ENCODE measurements at regions not wholly inside any gene's neighbourhood (a gene's known extent, or its start where the extent isn't known, plus 50 kb on each side); places are given as distances from the start of the nearest gene placed in this dataset.

GRCh38 chr12:47422611-47423010 lies 283.2 kb downstream of the RPAP3 start:
- Mint-ChIP-seq H3K36me3 (ENCODE audit: low read depth) (no peaks in the 10 kb centered on the region), H3K4me1 (ENCODE audit: low read depth) (no peaks in the 10 kb centered on the region), H3K9me3 (peaks cover 11% of the 10 kb centered on the region), H3K4me3 (no peak overlapping the region), H3K27me3 (no peaks in the 10 kb centered on the region), H3K27ac (no peak overlapping the region)
- intact Hi-C loops (cut with micrococcal nuclease) = no loop called here

GRCh38 chr12:47419497-47419896 lies 286.3 kb downstream of the RPAP3 start:
- no peaks in the 10 kb centered on the region for H3K36me3 Mint-ChIP-seq (ENCODE audit: low read depth)
- no peaks in the 10 kb centered on the region for H3K27me3 Mint-ChIP-seq
- no peak overlapping the region for H3K4me3 Mint-ChIP-seq
- intact Hi-C loops (cut with micrococcal nuclease) = no loop called here
- H3K4me1 Mint-ChIP-seq (ENCODE audit: low read depth) = no peaks in the 10 kb centered on the region
- no peak overlapping the region for H3K27ac Mint-ChIP-seq
- H3K9me3 Mint-ChIP-seq = no peaks in the 10 kb centered on the region

GRCh38 chr12:47417955-47418354 lies 287.9 kb downstream of the RPAP3 start:
- Mint-ChIP-seq H3K36me3 (ENCODE audit: low read depth) (no peaks in the 10 kb centered on the region), H3K9me3 (no peaks in the 10 kb centered on the region), H3K4me3 (no peak overlapping the region), H3K27me3 (no peaks in the 10 kb centered on the region), H3K4me1 (ENCODE audit: low read depth) (no peaks in the 10 kb centered on the region), H3K27ac (no peak overlapping the region)
- intact Hi-C loops (cut with micrococcal nuclease) = no loop called here

- no peak overlapping the region for H3K4me3 Mint-ChIP-seq
- intact Hi-C loops (cut with micrococcal nuclease) = no loop called here
- no peaks in the 10 kb centered on the region for H3K36me3 Mint-ChIP-seq (ENCODE audit: low read depth)
- no peaks in the 10 kb centered on the region for H3K4me1 Mint-ChIP-seq (ENCODE audit: low read depth)
- no peaks in the 10 kb centered on the region for H3K27me3 Mint-ChIP-seq
- H3K27ac Mint-ChIP-seq = no peak overlapping the region
- H3K9me3 Mint-ChIP-seq = no peaks in the 10 kb centered on the region
Observed at GRCh38 chr12:47417121-47417520, 288.7 kb downstream of the RPAP3 start.

GRCh38 chr12:47415054-47415453 lies 290.8 kb downstream of the RPAP3 start:
- Mint-ChIP-seq H3K9me3 (no peaks in the 10 kb centered on the region), H3K36me3 (ENCODE audit: low read depth) (no peaks in the 10 kb centered on the region), H3K27ac (no peak overlapping the region), H3K4me1 (ENCODE audit: low read depth) (no peaks in the 10 kb centered on the region), H3K27me3 (no peaks in the 10 kb centered on the region), H3K4me3 (no peak overlapping the region)
- intact Hi-C loops (cut with micrococcal nuclease) = no loop called here

- intact Hi-C loops (cut with micrococcal nuclease) = no loop called here
- H3K27ac Mint-ChIP-seq = no peak overlapping the region
- no peaks in the 10 kb centered on the region for H3K27me3 Mint-ChIP-seq
- no peaks in the 10 kb centered on the region for H3K9me3 Mint-ChIP-seq
- no peaks in the 10 kb centered on the region for H3K36me3 Mint-ChIP-seq (ENCODE audit: low read depth)
- H3K4me1 Mint-ChIP-seq (ENCODE audit: low read depth) = no peaks in the 10 kb centered on the region
- H3K4me3 Mint-ChIP-seq = no peak overlapping the region
Observed at GRCh38 chr12:47414511-47414910, 291.3 kb downstream of the RPAP3 start.

GRCh38 chr12:47413806-47414205 lies 292.0 kb downstream of the RPAP3 start:
- H3K4me3 Mint-ChIP-seq = no peak overlapping the region
- peaks cover 1% of the 10 kb centered on the region for H3K27me3 Mint-ChIP-seq
- H3K36me3 Mint-ChIP-seq (ENCODE audit: low read depth) = no peaks in the 10 kb centered on the region
- no peaks in the 10 kb centered on the region for H3K9me3 Mint-ChIP-seq
- no peaks in the 10 kb centered on the region for H3K4me1 Mint-ChIP-seq (ENCODE audit: low read depth)
- intact Hi-C loops (cut with micrococcal nuclease) = no loop called here
- H3K27ac Mint-ChIP-seq = no peak overlapping the region

GRCh38 chr12:47412601-47413236 lies 293.1 kb downstream of the RPAP3 start:
- Mint-ChIP-seq H3K27me3 (peaks cover 1% of the 10 kb centered on the region), H3K36me3 (ENCODE audit: low read depth) (no peaks in the 10 kb centered on the region), H3K9me3 (no peaks in the 10 kb centered on the region), H3K4me1 (ENCODE audit: low read depth) (no peaks in the 10 kb centered on the region), H3K4me3 (no peak overlapping the region), H3K27ac (no peak overlapping the region)
- intact Hi-C loops (cut with micrococcal nuclease) = no loop called here

GRCh38 chr12:47411966-47412365 lies 293.9 kb downstream of the RPAP3 start:
- intact Hi-C loops (cut with micrococcal nuclease) = no loop called here
- Mint-ChIP-seq H3K9me3 (no peaks in the 10 kb centered on the region), H3K4me3 (no peak overlapping the region), H3K36me3 (ENCODE audit: low read depth) (no peaks in the 10 kb centered on the region), H3K27me3 (peaks cover 1% of the 10 kb centered on the region), H3K27ac (no peak overlapping the region), H3K4me1 (ENCODE audit: low read depth) (no peaks in the 10 kb centered on the region)

GRCh38 chr12:47410862-47411261 lies 295.0 kb downstream of the RPAP3 start:
- Mint-ChIP-seq H3K4me1 (ENCODE audit: low read depth) (no peaks in the 10 kb centered on the region), H3K9me3 (no peaks in the 10 kb centered on the region), H3K4me3 (no peak overlapping the region), H3K27me3 (peaks cover 1% of the 10 kb centered on the region), H3K36me3 (ENCODE audit: low read depth) (no peaks in the 10 kb centered on the region), H3K27ac (no peak overlapping the region)
- intact Hi-C loops (cut with micrococcal nuclease) = no loop called here

- Mint-ChIP-seq H3K9me3 (no peaks in the 10 kb centered on the region), H3K27me3 (peaks cover 1% of the 10 kb centered on the region), H3K27ac (no peak overlapping the region), H3K4me1 (ENCODE audit: low read depth) (no peaks in the 10 kb centered on the region), H3K36me3 (ENCODE audit: low read depth) (no peaks in the 10 kb centered on the region), H3K4me3 (no peak overlapping the region)
- intact Hi-C loops (cut with micrococcal nuclease) = no loop called here
Observed at GRCh38 chr12:47410383-47410782, 295.4 kb downstream of the RPAP3 start.

GRCh38 chr12:47409310-47409987 lies 296.4 kb downstream of the RPAP3 start:
- H3K27me3 Mint-ChIP-seq = peaks cover 1% of the 10 kb centered on the region
- H3K36me3 Mint-ChIP-seq (ENCODE audit: low read depth) = no peaks in the 10 kb centered on the region
- H3K4me3 Mint-ChIP-seq = no peak overlapping the region
- intact Hi-C loops (cut with micrococcal nuclease) = no loop called here
- no peak overlapping the region for H3K27ac Mint-ChIP-seq
- no peaks in the 10 kb centered on the region for H3K9me3 Mint-ChIP-seq
- H3K4me1 Mint-ChIP-seq (ENCODE audit: low read depth) = no peaks in the 10 kb centered on the region

- Mint-ChIP-seq H3K4me3 (no peak overlapping the region), H3K27ac (no peak overlapping the region), H3K36me3 (ENCODE audit: low read depth) (no peaks in the 10 kb centered on the region), H3K4me1 (ENCODE audit: low read depth) (peaks cover 7% of the 10 kb centered on the region), H3K27me3 (peaks cover 1% of the 10 kb centered on the region), H3K9me3 (peaks cover 7% of the 10 kb centered on the region)
- intact Hi-C loops (cut with micrococcal nuclease) = no loop called here
Observed at GRCh38 chr12:47408171-47408871, 297.5 kb downstream of the RPAP3 start.

- H3K4me3 Mint-ChIP-seq = no peak overlapping the region
- no peak overlapping the region for H3K27ac Mint-ChIP-seq
- H3K9me3 Mint-ChIP-seq = peaks cover 15% of the 10 kb centered on the region
- peaks cover 14% of the 10 kb centered on the region for H3K4me1 Mint-ChIP-seq (ENCODE audit: low read depth)
- intact Hi-C loops (cut with micrococcal nuclease) = no loop called here
- peaks cover 1% of the 10 kb centered on the region for H3K27me3 Mint-ChIP-seq
- no peaks in the 10 kb centered on the region for H3K36me3 Mint-ChIP-seq (ENCODE audit: low read depth)
Observed at GRCh38 chr12:47407463-47408129, 298.2 kb downstream of the RPAP3 start.

All from dendritic cell treated with granulocyte-macrophage colony-stimulating factor and Interleukin-4, amounts not matched to agents 40 ng/mL and 50 ng/mL, for 4 days (primary cell).